Fibroblast of gingiva (primary cell): ENCODE measurements at regions not wholly inside any gene's neighbourhood (a gene's known extent, or its start where the extent isn't known, plus 50 kb on each side); places are given as distances from the start of the nearest gene placed in this dataset.
A peak's percentile ranks its signal among the peaks of the same experiment; 100 is the strongest.

Experiments used
- DNase-seq: peaks from one replicate; pipeline ENCODE4 v3.0.0-alpha.2; 2011; ENCODE audit warnings: low read depth

DNA sequence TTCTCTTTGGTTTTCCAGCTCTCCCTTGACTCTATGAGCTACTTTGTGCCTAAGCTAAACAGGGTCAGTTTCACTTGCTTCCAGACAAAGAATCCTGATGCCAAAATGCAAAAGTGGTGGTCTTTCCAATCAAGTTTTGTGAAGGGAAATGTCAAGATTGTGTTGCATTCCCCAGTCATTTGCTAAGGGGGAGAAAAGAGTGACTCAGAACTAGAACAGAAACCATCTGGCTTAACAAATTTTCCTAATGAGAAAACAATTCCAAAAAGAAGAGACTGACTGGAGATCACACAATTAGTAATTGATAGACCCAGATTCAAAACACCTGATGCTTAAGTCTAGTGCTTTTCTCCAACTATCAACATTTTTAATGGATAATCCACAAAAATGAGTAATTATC is 235.1 kb upstream of the DIO2 start:
- no peak for DNase-seq

GRCh38 chr14:80445605-80446004 is 234.3 kb upstream of the DIO2 start:
- no peak for DNase-seq

- no peak for DNase-seq
Observed at GRCh38 chr14:80434574-80435321, 223.4 kb upstream of the DIO2 start.

DNA sequence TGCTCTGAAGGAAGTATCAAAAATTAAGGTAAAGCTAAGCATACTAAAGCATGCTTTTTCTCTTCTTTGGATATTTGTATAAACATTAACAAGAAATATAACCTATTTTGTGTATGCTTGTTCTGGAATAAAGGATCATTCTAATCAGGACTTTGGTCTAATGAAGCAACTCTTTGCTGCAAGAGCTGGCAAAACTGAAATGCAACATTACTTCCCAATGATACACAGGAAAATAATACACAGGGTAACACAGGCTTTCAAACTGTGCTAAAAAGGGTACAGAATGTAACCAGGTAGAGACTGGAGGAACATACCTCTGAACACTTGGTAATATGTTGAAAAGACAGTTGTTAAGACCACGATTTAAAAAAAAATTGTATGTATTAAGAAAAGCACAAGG is 222.5 kb upstream of the DIO2 start:
- no peak for DNase-seq

DNA sequence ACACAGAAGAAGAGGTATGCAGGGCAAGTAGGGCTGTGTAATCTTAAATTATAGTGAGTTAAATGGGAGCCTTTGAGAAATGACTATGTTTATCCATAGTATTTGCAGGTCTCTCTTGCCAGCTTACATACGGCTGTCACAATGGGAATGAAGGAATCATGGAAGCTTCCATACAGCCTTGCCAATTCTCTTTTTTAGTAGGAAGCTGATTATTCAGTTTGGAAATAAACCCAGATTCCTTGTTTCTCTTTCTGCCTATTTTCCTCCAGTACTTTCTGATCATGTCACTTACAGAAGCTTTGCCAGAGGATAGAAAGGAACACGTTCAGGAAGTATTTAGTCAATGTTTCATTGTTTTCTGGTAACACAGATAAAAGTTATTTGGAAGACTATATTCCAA is 217.4 kb upstream of the DIO2 start:
- no peak for DNase-seq

DNA sequence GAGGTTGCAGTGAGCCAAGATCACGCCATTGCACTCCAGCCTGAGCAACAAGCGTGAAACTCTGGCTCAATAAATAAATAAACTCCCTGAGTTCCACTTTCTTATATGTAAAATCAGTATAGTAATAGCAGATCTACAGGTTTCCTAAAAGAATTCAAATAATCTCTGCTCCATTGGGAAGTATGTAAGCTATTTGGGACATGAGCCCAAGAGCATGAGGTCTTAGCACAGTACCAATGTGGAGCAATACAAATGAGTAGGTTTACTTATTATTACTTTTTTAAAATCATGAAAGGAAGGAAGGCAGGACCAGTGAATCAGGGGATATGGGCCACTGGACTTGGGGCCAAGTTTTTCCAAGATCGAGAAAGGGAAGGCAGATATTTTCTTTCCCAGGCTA is 216.9 kb upstream of the DIO2 start:
- DNase-seq, result peak; percentile 2

DNA sequence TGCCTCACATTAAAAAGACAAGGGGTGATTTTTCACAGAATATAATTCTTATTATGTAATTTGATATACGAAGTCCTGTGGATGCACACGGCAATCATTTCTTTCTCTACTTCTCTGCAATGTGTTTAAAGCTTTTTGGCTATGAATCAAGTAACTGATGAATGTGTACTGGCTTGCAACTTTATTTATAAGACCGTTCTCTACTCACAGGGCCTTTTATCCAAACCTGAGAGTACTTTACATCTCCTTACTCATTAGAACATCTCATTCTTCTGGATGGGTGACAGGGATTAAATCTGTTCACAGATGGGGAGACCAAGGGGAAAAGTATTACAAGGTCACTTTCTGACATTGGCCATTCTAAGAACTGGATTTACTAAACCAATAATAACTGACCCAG is 215.8 kb upstream of the DIO2 start:
- no peak for DNase-seq

GRCh38 chr14:80426683-80427082 is 215.4 kb upstream of the DIO2 start:
- DNase-seq, result peak; percentile 27

- DNase-seq, result peak; percentile 67
Observed at GRCh38 chr14:80425686-80426085, 214.4 kb upstream of the DIO2 start.

DNA sequence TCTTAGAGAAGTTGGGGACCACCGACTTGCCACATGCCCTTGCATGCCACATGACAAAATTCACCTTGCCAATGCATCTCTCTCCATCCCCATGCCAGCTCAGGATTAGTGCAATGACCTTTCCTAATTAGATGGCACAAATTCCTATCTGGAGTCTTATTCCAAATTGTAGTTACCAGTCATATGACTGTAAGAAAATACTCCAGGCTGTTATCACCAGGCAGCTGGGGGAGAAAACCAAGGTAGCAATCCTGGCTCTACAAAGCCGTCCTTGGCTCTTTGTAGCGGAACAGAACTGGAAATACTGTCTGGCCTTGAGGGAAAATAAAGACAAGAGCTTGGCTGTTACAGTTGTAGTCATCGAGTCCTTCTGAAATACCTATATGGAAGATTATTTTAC is 208.5 kb upstream of the DIO2 start:
- DNase-seq, result no peak

DNA sequence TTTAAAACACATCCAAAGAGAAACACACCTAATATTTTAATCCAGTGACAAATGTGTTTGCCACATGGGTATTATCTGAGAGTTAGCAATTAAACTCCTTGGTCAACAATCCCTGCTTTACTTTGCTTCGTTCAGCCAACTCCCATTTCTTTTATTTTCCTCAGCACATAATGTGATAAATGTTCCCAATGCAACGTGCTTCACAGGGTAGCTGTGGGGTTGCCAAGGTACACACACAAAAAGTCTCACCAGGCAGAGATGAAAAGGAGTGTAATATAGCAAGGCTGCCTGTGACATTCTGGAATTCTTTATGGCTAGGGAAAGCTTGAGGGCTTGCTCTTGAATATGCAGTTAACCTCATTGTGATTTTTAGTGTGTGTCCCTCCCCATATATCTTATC is 208.0 kb upstream of the DIO2 start:
- no peak for DNase-seq

DNA sequence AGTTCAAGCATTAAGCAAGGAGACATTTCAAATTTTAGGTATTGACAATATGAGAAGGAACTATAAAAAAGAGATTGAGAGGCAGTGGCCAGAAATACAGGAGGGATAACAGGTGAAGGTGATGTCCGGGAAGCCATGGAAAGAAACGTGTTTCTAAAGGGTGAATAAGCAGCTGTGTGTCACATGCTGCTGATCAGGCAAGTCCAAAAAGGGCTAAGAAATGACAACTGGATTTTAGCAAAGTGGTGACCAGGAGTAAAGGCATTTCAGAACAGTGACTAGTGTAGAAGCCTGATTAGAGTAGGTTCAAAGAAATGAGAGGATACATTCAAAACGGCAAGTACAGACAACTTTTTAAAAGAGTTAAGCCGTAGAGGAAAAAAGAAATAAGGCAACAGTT is 204.3 kb upstream of the DIO2 start:
- DNase-seq, result no peak

DNA sequence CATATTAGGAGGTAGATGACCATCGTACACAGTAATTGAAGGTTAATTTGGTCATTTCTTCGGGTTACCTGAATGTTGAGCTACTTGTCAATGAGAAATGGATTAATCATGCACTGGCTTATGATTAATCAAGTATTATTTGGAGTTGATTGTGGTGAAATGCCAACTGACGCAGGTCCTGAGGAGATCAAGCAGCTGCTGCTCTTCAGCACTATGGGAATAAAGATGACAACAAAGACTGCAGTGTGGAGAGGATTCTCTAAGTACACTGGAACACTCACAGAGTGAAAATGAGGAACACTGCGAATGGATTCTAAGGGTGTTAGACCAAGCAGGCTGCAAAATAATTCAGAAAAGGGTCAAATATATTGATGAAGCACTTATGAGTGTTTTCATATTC is 202.8 kb upstream of the DIO2 start:
- no peak for DNase-seq

- no peak for DNase-seq
Observed at GRCh38 chr14:80404413-80404812, 193.1 kb upstream of the DIO2 start.

DNA sequence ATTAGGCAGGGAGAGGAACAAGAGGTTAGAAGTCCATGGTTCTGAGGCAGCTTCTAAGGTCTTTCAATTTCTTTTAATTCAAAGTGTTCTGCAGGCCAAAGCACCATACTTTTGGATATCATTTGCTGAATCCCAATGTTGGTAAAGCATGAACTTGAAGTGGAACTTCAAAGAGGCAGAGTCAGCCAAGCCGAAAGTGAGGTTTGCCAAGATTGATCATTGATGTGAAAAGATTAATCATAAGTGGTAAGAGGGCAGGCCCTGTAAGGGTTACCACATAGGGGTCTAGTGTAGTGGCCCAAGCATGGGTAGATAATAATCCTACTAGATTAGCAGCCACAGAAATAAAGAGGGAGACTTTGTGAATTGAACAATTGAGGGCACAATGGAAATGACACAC is 191.7 kb upstream of the DIO2 start:
- no peak for DNase-seq

GRCh38 chr14:80395031-80395430 is 183.7 kb upstream of the DIO2 start:
- peak; percentile 26 for DNase-seq

DNA sequence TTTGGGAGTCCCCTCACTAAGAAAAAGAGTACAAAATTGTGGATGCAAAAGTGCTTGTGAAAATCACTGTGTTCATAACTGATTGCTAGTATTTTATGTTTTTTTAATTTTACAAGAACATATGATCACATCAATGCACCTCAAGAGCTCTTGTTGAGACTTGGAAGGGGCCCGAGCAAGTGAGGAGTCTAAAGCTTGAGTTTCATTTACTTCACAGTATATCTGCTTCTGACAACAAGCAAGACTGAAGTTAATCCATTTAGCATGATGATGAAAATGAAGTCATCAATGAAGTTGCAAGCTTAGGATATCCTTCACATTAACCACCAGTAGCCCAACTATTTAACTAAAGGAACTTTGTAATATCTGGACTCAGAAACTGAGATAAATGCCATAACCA is 182.5 kb upstream of the DIO2 start:
- DNase-seq, result no peak

DNA sequence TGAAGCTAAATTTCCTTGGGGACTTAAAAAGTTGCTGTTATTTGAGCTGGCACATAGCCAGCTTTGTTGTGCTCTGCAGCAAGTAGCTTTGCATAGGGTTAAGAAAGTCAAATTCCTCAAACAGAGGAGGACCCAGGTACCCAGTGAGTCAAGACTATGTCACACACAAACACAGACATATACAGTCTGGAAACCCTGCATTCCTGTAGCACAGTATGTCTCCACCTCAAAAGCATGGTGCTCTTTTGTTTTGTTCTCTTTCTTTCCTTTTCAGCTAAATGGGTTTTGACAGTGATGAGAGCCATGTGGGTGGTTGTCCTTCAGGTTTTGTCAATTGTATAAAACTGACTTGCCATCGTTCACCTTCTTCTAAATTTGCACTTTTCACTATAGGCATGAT is 179.6 kb upstream of the DIO2 start:
- DNase-seq, result no peak

DNA sequence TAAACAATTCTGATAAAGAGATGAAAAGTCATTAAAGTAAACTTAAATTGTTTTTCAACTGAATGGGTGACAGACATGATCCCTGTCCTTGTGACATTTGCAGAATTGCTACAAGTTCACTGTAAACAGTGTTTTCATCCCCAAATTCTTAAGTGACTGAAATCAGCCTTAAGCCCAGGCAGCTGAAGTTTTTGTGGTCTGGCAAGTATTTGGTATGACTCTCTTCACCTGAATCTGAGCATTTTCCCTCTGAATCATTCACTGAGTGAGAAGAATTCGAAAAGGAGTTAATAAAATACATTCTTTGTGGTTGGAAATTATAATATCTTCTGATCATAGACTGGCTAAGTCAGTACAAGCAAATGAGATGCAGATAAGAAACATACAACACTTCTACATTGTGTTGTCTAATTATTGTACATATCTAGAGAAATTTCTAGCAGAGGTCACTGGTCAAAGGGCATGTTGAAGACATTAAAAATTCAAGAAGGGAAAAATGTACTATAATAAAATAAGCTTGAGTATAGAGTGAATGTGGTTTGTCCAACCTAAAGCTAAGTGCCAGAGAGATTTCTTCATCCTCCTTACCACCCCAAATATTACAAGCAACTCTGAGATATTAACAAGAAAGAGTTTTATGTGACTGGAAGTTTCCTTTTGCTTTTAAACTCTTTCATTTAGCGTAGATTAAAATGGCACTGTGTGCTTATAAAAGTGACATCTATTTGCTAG is 177.8 kb upstream of the DIO2 start:
- DNase-seq, result peak; percentile 70

DNA sequence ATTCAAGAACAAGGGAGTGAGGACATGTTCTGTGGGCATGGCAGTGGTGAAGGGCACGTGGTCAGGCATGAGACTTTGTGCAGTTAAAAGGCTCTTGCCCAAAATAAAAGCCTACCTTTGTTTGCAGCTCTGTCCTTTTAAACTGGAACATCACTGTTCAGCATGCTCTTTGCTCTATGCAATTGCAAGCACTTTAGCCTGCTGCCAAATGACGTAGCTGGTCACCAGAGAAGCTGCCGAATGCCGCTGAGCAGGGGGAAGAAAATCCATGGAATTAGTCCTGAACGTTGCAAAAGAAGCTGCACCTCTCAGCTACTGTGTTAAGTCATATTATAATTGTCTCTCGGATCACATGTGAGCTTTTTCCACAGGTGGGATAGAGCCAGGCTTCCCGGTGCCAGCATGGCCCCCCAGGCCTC is 176.3 kb upstream of the DIO2 start:
- DNase-seq, result peak; percentile 45

DNA sequence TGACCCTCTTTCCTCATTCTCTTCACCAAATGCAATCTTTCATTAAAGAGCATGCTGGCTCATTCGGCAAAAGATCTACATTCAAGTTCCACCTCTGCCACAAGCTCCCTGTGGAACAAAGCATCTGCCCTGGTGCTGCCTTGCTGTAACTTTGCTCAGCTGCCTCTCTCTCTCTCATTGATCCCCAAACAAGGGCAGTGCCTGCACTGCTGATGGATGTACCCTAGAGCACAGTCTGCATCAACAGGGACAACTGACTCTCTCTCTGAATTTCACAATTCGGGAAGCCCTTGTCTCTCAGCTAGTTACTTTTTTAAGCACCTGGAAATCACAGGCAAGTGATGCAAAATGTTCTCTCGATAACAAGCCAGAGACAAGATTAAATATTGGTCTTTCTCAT is 174.0 kb upstream of the DIO2 start:
- DNase-seq, result no peak

- DNase-seq, result no peak
Observed at GRCh38 chr14:80383223-80383622, 171.9 kb upstream of the DIO2 start.

- no peak for DNase-seq
Observed at GRCh38 chr14:80381807-80382363, 170.6 kb upstream of the DIO2 start.

DNA sequence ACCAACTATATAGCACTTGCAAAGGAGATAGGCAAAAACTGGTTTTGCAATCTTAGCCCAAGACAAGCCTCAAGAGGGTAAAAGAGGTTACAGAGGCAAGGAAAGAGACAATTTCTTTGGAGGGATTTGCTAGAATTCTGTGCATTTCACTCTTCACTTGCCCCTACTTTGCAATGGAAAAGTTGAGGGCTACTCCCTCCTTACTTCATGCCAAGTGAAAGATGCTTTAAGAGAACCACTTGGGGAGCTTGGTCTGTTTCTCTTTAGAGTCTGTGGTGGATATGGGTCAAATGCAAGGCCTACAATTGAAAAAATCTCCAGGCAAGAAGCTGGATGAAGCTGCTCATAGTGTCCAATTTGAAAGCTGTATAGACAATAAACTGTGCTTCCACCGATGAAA is 167.7 kb upstream of the DIO2 start:
- DNase-seq, result no peak
